8988T (cell line): ENCODE measurements at regions not wholly inside any gene's neighbourhood (a gene's known extent, or its start where the extent isn't known, plus 50 kb on each side); places are given as distances from the start of the nearest gene placed in this dataset.
"Not testable (repeated sequence)": the region's sequence is repeated elsewhere in the genome, so short reads cannot be mapped to it uniquely, and the experiment has no call there.

Experiments used
- DNase-seq: peaks from one replicate; pipeline ENCODE4 v3.0.0; 2011

GRCh38 chr9:33695299-33695698, 100.1 kb upstream of the PRSS3 start:
- no peak for DNase-seq

GRCh38 chr9:33695856-33696255, 99.5 kb upstream of the PRSS3 start:
- no peak for DNase-seq

GRCh38 chr9:33697171-33697570, 98.2 kb upstream of the PRSS3 start:
- DNase-seq: no peak

- no peak for DNase-seq
Measured at GRCh38 chr9:33698267-33698666, 97.1 kb upstream of the PRSS3 start.

GRCh38 chr9:33700940-33701339, 94.4 kb upstream of the PRSS3 start:
- DNase-seq: not testable (repeated sequence)

GRCh38 chr9:33703430-33704102, 91.8 kb upstream of the PRSS3 start:
- no peak for DNase-seq

- DNase-seq: not testable (repeated sequence)
Measured at GRCh38 chr9:33705440-33705839, 89.9 kb upstream of the PRSS3 start.

GRCh38 chr9:33708441-33708840, 86.9 kb upstream of the PRSS3 start:
- no peak for DNase-seq

GRCh38 chr9:33709269-33709668, 86.1 kb upstream of the PRSS3 start:
- DNase-seq: no peak

- not testable (repeated sequence) for DNase-seq
Measured at GRCh38 chr9:33711418-33711817, 83.9 kb upstream of the PRSS3 start.

GRCh38 chr9:33714989-33715388, 80.4 kb upstream of the PRSS3 start:
- DNase-seq: no peak

GRCh38 chr9:33718987-33719386, 76.4 kb upstream of the PRSS3 start:
- no peak for DNase-seq

GRCh38 chr9:33719581-33720374, 75.6 kb upstream of the PRSS3 start:
- no peak for DNase-seq

GRCh38 chr9:33721674-33722358, 73.5 kb upstream of the PRSS3 start:
- peak; percentile 59 for DNase-seq

GRCh38 chr9:33722359-33722675, 73.0 kb upstream of the PRSS3 start:
- no peak for DNase-seq

- no peak for DNase-seq
Measured at GRCh38 chr9:33728613-33729012, 66.7 kb upstream of the PRSS3 start.

- no peak for DNase-seq
Measured at GRCh38 chr9:33731142-33731541, 64.2 kb upstream of the PRSS3 start.

- DNase-seq: no peak
Measured at GRCh38 chr9:33731625-33732024, 63.7 kb upstream of the PRSS3 start.

GRCh38 chr9:33734247-33734940, 61.0 kb upstream of the PRSS3 start:
- not testable (repeated sequence) for DNase-seq

- DNase-seq: not testable (repeated sequence)
Measured at GRCh38 chr9:33734941-33735835, 60.2 kb upstream of the PRSS3 start.

GRCh38 chr9:33737811-33738606, 57.4 kb upstream of the PRSS3 start:
- DNase-seq: no peak
